HEK293 (cell line): ENCODE measurements at regions not wholly inside any gene's neighbourhood (a gene's known extent, or its start where the extent isn't known, plus 50 kb on each side); places are given as distances from the start of the nearest gene placed in this dataset.

Source experiments
- CTCF ChIA-PET: fragments of 350-600 bp; formaldehyde crosslinking; extraction: SDS; loops from one replicate; lab custom pipeline; 2021; ENCODE audit warnings: antibody characterized with exemption; lab: Yijun Ruan, JAX
- POLR2A ChIA-PET: fragments of 300-600 bp; formaldehyde crosslinking; extraction: SDS; loops from one replicate; lab custom pipeline; 2020; ENCODE audit warnings: antibody characterized with exemption, inconsistent platforms; lab: Yijun Ruan, JAX
- H3K27ac ChIP-seq: fragments of 200-500 bp; sonication (Bioruptor generic); 2 replicates; pipeline ENCODE4 v1.5.1; 2014; ENCODE audit warnings: low read depth, low read length, control low read depth, inconsistent platforms; ENCODE audit errors: extremely low read depth
- H3K36me3 ChIP-seq, 2 experiments: fragments of 200-500 bp in 1 of 2; sonication (Bioruptor generic) in 1 of 2; 1 replicate in 1 of 2; 2 replicates in 1 of 2; pipeline ENCODE4 v1.5.1; 2014 to 2017; ENCODE audit warnings: inconsistent platforms in 2 of 2, low read length in 2 of 2; ENCODE audit not compliant: control insufficient read depth in 2 of 2, insufficient read depth in 1 of 2
- H3K4me1 ChIP-seq: fragments of 200-500 bp; sonication (Bioruptor generic); 2 replicates; pipeline ENCODE4 v1.5.1; 2014; ENCODE audit warnings: mild to moderate bottlenecking, low read length, inconsistent platforms; ENCODE audit not compliant: control insufficient read depth, insufficient read depth
- H3K4me3 ChIP-seq: 2 replicates; pipeline ENCODE4 v1.5.1; 2011; ENCODE audit warnings: low read depth, mild to moderate bottlenecking, control low read depth, low read length, moderate library complexity
- H3K9me3 ChIP-seq: fragments of 200-500 bp; sonication (Bioruptor generic); 2 replicates; pipeline ENCODE4 v1.5.1; 2014; ENCODE audit warnings: low read depth, low read length, inconsistent platforms; ENCODE audit not compliant: control insufficient read depth, insufficient read depth
- BCL11A ChIP-seq: fragments of 450-650 bp; formaldehyde crosslinking; IDR thresholded peaks from 2 replicates; pipeline ENCODE4 v1.5.1; 2016; ENCODE audit warnings: low read depth, missing biosample characterization, missing genetic modification characterization
- GLI2 ChIP-seq: fragments of 450-650 bp; formaldehyde crosslinking; IDR thresholded peaks from 2 replicates; pipeline ENCODE4; 2017; ENCODE audit warnings: missing biosample characterization, missing genetic modification characterization, low read depth, borderline replicate concordance
- GLI4 ChIP-seq: fragments of 450-650 bp; formaldehyde crosslinking; IDR thresholded peaks from 2 replicates; pipeline ENCODE4 v1.5.1; 2016; ENCODE audit warnings: missing biosample characterization, missing genetic modification characterization
- INSM2 ChIP-seq: fragments of 450-650 bp; formaldehyde crosslinking; IDR thresholded peaks from 2 replicates; pipeline ENCODE4 v1.5.1; 2016; ENCODE audit warnings: missing biosample characterization, missing genetic modification characterization
- PBX3 ChIP-seq: sonication (generic); formaldehyde crosslinking; IDR thresholded peaks from 2 replicates; pipeline ENCODE4 v1.8.1; 2022; ENCODE audit warnings: mild to moderate bottlenecking, moderate library complexity, missing genetic modification reagents
- SP7 ChIP-seq: fragments of 450-650 bp; formaldehyde crosslinking; IDR thresholded peaks from 2 replicates; pipeline ENCODE4 v1.5.1; 2016; ENCODE audit warnings: missing biosample characterization, missing genetic modification characterization
- ZBTB49 ChIP-seq: fragments of 450-650 bp; formaldehyde crosslinking; IDR thresholded peaks from 2 replicates; pipeline ENCODE4 v1.5.1; 2016; ENCODE audit warnings: missing biosample characterization, missing genetic modification characterization, low read depth
- ZBTB8A ChIP-seq: fragments of 450-650 bp; formaldehyde crosslinking; IDR thresholded peaks from 2 replicates; pipeline ENCODE4 v1.5.1; 2016; ENCODE audit warnings: missing biosample characterization, missing genetic modification characterization
- ZFP69B ChIP-seq: fragments of 450-650 bp; formaldehyde crosslinking; IDR thresholded peaks from 2 replicates; pipeline ENCODE4 v1.5.1; 2016; ENCODE audit warnings: missing biosample characterization, missing genetic modification characterization
- ZNF223 ChIP-seq: fragments of 450-650 bp; formaldehyde crosslinking; IDR thresholded peaks from 2 replicates; pipeline ENCODE4 v1.5.1; 2016; ENCODE audit warnings: missing biosample characterization, missing genetic modification characterization
- ZNF24 ChIP-seq: fragments of 450-650 bp; formaldehyde crosslinking; IDR thresholded peaks from 2 replicates; pipeline ENCODE4 v1.5.1; 2016; ENCODE audit warnings: missing biosample characterization, missing genetic modification characterization
- ZNF292 ChIP-seq: fragments of 450-650 bp; formaldehyde crosslinking; IDR thresholded peaks from 2 replicates; pipeline ENCODE4 v1.5.1; 2016; ENCODE audit warnings: low read depth, missing biosample characterization, missing genetic modification characterization, borderline replicate concordance
- ZNF350 ChIP-seq: fragments of 450-650 bp; formaldehyde crosslinking; IDR thresholded peaks from 2 replicates; pipeline ENCODE4 v1.5.0; 2017; ENCODE audit warnings: missing biosample characterization, mild to moderate bottlenecking, missing genetic modification characterization
- ZNF362 ChIP-seq: fragments of 450-650 bp; formaldehyde crosslinking; IDR thresholded peaks from 2 replicates; pipeline ENCODE4 v1.5.1; 2016; ENCODE audit warnings: missing biosample characterization, missing genetic modification characterization
- ZNF423 ChIP-seq: fragments of 450-650 bp; formaldehyde crosslinking; IDR thresholded peaks from 2 replicates; pipeline ENCODE4 v1.5.1; 2016; ENCODE audit warnings: missing biosample characterization, missing genetic modification characterization
- ZNF544 ChIP-seq: fragments of 450-650 bp; formaldehyde crosslinking; IDR thresholded peaks from 2 replicates; pipeline ENCODE4 v1.5.0; 2017; ENCODE audit warnings: missing biosample characterization, missing genetic modification characterization
- ZNF585B ChIP-seq: fragments of 450-650 bp; formaldehyde crosslinking; IDR thresholded peaks from 2 replicates; pipeline ENCODE4 v1.5.1; 2016; ENCODE audit warnings: missing biosample characterization, missing genetic modification characterization
- ZNF654 ChIP-seq: fragments of 450-650 bp; formaldehyde crosslinking; IDR thresholded peaks from 2 replicates; pipeline ENCODE4 v1.5.1; 2016; ENCODE audit warnings: low read depth, missing biosample characterization, missing genetic modification characterization
- ZNF658 ChIP-seq: fragments of 450-650 bp; formaldehyde crosslinking; IDR thresholded peaks from 2 replicates; pipeline ENCODE4; 2016; ENCODE audit warnings: missing biosample characterization, missing genetic modification characterization
- ZNF707 ChIP-seq: fragments of 450-650 bp; formaldehyde crosslinking; IDR thresholded peaks from 2 replicates; pipeline ENCODE4 v1.5.1; 2016; ENCODE audit warnings: missing biosample characterization, missing genetic modification characterization
- ZSCAN30 ChIP-seq: fragments of 450-650 bp; IDR thresholded peaks from 2 replicates; pipeline ENCODE4 v1.5.1; 2018; ENCODE audit warnings: missing biosample characterization, mild to moderate bottlenecking, missing genetic modification characterization, moderate library complexity
- ZSCAN4 ChIP-seq: fragments of 450-650 bp; formaldehyde crosslinking; IDR thresholded peaks from 2 replicates; pipeline ENCODE4 v1.5.1; 2017; ENCODE audit warnings: missing biosample characterization, missing genetic modification characterization
- ZXDB ChIP-seq: fragments of 450-650 bp; formaldehyde crosslinking; IDR thresholded peaks from 2 replicates; pipeline ENCODE4 v1.5.1; 2016; ENCODE audit warnings: missing biosample characterization, missing genetic modification characterization

GRCh38 chr1:213688655-213689054 is 299.1 kb upstream of the PROX1 start:
- no peak overlapping the region for H3K4me3 ChIP-seq
- no peak for TF ChIP-seq ZNF658 (tag by site-specific recombination)
- no peak for TF ChIP-seq ZNF24 (tag by site-specific recombination)
- no peak for TF ChIP-seq ZXDB (tag by site-specific recombination)
- no peak for TF ChIP-seq SP7
- TF ChIP-seq PBX3 (CRISPR knock-in tag) = no peak
- TF ChIP-seq ZNF292 (tag by site-specific recombination) = no peak
- TF ChIP-seq ZSCAN30 (tag by site-specific recombination) = no peak
- no peak for TF ChIP-seq GLI4 (tag by site-specific recombination)
- TF ChIP-seq GLI2 = no peak
- TF ChIP-seq ZSCAN4 (tag by site-specific recombination) = no peak
- TF ChIP-seq ZNF423 = no peak
- no peak for TF ChIP-seq ZNF223 (tag by site-specific recombination)
- ChIA-PET CTCF (no interaction called here), POLR2A (no interaction called here)
- H3K4me1 ChIP-seq = 0 out of 2 replicates have a peak, but pooled peaks cover 3% of the 10 kb centered on the region
- no peak overlapping the region for H3K27ac ChIP-seq
- no peaks in the 10 kb centered on the region for H3K9me3 ChIP-seq
- H3K36me3 ChIP-seq = no peaks in the 10 kb centered on the region

- ChIA-PET CTCF (interaction anchor here (0.6 kb wide), 1 partner anchor 1336 kb away, joined by 6 read pairs; no protein-coding TSS in a partner anchor), POLR2A (no interaction called here)
- Histone ChIP-seq H3K36me3 (no peaks in the 10 kb centered on the region), H3K27ac (no peak overlapping the region), H3K4me1 (0 out of 2 replicates have a peak, but pooled peaks cover 3% of the 10 kb centered on the region), H3K4me3 (no peak overlapping the region), H3K9me3 (no peaks in the 10 kb centered on the region)
- TF ChIP-seq ZFP69B (tag by site-specific recombination) (no peak), ZNF654 (tag by site-specific recombination) (no peak), ZNF223 (tag by site-specific recombination) (no peak), ZNF585B (no peak), ZNF544 (no peak), ZNF350 (tag by site-specific recombination) (no peak), BCL11A (tag by site-specific recombination) (no peak), INSM2 (tag by site-specific recombination) (no peak), ZNF362 (tag by site-specific recombination) (no peak), ZBTB49 (tag by site-specific recombination) (no peak), ZBTB8A (tag by site-specific recombination) (no peak), ZNF707 (tag by site-specific recombination) (no peak)
These were observed 298.5 kb upstream of the PROX1 start for GRCh38 chr1:213689260-213689659.
